NB4 (cell line): ENCODE measurements at regions not wholly inside any gene's neighbourhood (a gene's known extent, or its start where the extent isn't known, plus 50 kb on each side); places are given as distances from the start of the nearest gene placed in this dataset.

Experiments
- POLR2A ChIP-seq: IDR thresholded peaks from 2 replicates; pipeline ENCODE4 v1.6.1; 2011; ENCODE audit warnings: mild to moderate bottlenecking; ENCODE audit not compliant: insufficient read length; ENCODE audit errors: extremely low read depth
- TF ChIP-seq, protein P1 (sequence below): IDR thresholded peaks from one replicate; pipeline ENCODE4 v1.5.1; 2012; ENCODE audit warnings: low read depth, low read length

DNA sequence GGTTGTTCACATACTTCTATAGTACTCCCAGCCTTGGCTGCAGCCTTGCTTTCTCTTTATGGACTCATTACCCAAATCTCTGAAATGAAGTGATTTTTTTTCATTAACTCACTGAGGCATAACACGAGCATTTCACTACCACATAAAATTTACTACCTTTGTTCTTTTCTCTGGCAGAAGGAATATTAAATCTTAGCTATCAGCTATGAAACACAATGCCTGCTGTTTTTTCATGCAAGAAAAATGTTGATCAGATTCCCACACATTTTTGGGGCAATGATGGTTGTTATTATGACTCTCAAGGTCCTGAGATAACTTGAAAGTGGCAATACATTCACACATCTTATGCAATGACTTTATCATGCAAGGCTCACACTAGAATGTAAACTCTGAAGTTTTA lies 225.3 kb upstream of the ATP2B1 start:
- TF ChIP-seq, protein P1, sequence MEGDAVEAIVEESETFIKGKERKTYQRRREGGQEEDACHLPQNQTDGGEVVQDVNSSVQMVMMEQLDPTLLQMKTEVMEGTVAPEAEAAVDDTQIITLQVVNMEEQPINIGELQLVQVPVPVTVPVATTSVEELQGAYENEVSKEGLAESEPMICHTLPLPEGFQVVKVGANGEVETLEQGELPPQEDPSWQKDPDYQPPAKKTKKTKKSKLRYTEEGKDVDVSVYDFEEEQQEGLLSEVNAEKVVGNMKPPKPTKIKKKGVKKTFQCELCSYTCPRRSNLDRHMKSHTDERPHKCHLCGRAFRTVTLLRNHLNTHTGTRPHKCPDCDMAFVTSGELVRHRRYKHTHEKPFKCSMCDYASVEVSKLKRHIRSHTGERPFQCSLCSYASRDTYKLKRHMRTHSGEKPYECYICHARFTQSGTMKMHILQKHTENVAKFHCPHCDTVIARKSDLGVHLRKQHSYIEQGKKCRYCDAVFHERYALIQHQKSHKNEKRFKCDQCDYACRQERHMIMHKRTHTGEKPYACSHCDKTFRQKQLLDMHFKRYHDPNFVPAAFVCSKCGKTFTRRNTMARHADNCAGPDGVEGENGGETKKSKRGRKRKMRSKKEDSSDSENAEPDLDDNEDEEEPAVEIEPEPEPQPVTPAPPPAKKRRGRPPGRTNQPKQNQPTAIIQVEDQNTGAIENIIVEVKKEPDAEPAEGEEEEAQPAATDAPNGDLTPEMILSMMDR: no peak
- no peak for TF ChIP-seq POLR2A
